G401.6 (cell line): ENCODE measurements at regions not wholly inside any gene's neighbourhood (a gene's known extent, or its start where the extent isn't known, plus 50 kb on each side); places are given as distances from the start of the nearest gene placed in this dataset.
"Not testable (repeated sequence)": the region's sequence is repeated elsewhere in the genome, so short reads cannot be mapped to it uniquely, and the experiment has no call there.

Experiments used
- FAIRE-seq: peaks from 2 replicates; lab custom pipeline; 2012; peaks lifted over from hg19 to GRCh38; lab: Jason Lieb, UNC

DNA sequence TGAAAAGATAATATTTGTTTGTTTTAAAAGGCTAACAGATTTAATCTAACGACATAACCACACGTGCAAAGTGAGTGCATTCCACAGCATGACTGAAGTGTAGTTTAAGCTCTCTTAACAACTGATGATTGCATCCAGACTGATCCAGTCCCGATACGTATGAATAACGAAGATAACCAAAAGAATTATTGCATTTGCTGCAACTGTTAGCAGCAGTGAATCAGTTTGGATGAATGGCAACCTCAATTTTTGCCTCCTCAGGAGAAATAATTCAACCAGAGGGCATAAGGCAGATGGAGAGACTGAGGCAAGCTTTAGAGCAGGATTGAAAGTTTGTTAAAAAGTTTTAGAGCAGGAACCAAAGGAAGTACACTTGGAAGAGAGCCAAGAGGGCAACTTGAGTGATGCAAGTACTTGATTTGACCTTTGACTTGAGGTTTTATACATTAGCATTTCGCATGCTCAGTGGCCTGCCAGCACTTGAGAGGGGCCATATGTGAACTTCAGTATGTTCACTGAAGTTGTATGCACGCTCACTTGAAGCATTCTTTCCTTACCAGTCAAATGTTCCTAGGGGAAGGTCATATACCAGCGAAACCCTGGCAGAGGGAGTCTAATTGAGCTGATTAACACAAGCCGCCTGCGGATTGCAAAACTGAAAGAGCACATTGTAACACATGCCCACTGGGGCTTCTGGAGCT lies 835.0 kb upstream of the PCDH20 start:
- FAIRE-seq = no peak

DNA sequence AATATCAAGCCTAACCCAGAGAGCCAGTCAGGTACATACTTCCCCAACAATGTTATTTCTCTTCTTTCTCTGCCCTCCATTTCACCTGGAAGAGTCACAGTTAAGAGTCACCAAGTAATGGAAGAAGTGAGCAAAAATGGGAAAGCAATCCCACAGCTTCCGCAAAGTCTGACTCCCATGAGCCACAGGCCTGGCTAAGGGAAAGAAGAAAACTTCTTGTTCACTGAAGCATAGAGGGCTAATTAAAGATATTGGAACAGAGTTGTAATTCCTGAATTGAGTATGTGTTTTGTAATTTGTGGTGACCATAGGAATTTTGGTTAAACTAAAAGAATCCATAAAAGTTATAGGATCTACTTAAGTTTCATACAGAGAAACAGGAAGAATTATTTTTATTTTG lies 830.9 kb upstream of the PCDH20 start:
- no peak for FAIRE-seq

- no peak for FAIRE-seq
Measured at GRCh38 chr13:62243106-62243505, 827.5 kb upstream of the PCDH20 start.

GRCh38 chr13:62234780-62235440 lies 819.3 kb upstream of the PCDH20 start:
- FAIRE-seq = no peak

DNA sequence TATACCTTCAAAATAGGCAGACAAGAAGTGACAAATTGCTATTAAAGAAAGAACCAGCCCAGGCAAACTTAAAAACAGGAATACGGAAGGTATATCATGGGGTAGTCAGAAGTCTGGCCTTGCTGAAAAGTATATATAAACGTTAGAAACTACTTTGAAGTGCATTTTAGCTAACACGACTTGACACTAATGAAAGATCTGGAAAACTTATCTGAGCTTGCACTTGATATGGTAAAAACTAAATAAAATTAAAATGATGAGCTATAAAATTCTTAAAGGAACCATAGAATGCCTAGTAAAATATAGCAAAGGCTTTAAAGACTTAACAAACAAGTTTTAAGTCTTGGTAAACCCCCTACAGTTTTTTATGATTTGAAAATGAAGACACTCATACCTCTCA lies 795.3 kb upstream of the PCDH20 start:
- no peak for FAIRE-seq

- no peak for FAIRE-seq
Measured at GRCh38 chr13:62209529-62209928, 793.9 kb upstream of the PCDH20 start.

GRCh38 chr13:62207388-62207787 lies 791.7 kb upstream of the PCDH20 start:
- no peak for FAIRE-seq

DNA sequence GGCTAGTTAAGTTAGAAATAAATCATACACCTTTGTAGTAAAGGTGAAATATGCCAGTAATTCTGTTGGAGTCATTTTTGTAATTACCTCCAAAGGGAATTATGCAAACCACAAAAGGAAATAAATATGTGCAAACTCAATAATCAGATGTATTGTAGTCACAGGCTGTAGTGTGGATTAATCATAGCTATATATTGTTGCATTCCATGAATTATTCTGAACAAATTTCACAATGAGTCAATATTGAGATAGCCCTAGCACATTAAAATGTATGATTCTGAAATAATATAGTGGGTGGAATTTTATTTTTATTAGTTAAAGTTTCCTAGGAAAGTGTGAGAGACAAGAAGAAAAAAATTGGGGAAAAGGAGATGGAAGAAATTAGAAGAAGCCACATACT lies 790.5 kb upstream of the PCDH20 start:
- no peak for FAIRE-seq

- FAIRE-seq = no peak
Measured at GRCh38 chr13:62205273-62205672, 789.6 kb upstream of the PCDH20 start.

DNA sequence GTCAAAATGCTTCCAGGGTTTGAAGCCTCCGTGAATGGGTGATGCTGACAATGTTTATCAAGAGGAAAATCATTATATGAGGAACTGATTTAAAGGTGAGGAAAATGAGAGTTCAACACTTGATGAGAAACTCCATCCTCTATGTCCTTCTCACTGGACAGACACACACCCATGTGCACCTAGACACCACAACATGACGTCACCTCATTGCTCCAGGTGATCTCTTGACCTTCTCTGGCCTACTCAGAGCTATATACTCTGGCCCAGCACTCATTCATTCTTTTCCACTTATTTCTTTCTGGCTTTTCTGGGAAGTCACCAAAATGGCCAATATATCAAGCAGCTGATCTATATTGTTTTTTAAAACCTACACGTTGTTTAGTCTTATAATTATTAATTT lies 778.7 kb upstream of the PCDH20 start:
- no peak for FAIRE-seq

DNA sequence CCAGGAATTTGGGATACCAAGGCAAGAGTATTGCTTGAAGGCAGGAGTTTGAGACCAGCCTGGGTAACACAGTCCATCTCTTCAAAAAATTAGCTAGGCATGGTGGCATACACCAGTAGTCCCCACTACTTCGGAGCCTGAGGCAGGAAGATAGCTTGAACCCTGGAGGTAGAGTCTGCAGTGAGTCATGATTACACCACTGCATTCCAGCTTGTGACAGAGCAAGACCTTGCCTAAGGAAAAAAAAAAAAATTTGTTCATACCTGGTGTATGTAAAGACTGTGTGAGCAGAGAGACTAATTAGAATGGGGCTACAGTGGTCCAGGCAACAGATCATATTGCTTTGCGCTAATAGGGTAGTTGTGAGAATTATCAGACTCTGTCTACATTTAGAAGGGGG lies 778.3 kb upstream of the PCDH20 start:
- no peak for FAIRE-seq

GRCh38 chr13:62185631-62186255 lies 770.1 kb upstream of the PCDH20 start:
- FAIRE-seq = no peak

DNA sequence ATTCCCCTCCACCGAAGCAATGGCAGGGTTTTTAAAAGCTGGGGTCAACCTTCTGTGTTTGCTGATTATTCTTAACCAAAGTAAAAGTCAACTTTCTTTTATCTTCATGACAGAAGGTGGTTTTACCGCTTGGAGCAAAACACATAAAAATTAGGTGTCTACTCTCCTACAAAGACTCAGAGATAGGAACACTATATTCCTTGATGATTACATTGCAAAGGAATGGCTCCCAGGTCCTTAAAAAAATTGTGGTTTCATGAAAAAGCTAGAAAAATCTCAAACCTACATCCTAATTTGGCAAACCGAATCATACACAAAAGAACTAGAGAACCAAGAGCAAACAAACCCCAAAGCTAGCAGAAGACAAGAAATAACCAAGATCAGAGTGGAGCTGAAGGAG lies 760.4 kb upstream of the PCDH20 start:
- no peak for FAIRE-seq

DNA sequence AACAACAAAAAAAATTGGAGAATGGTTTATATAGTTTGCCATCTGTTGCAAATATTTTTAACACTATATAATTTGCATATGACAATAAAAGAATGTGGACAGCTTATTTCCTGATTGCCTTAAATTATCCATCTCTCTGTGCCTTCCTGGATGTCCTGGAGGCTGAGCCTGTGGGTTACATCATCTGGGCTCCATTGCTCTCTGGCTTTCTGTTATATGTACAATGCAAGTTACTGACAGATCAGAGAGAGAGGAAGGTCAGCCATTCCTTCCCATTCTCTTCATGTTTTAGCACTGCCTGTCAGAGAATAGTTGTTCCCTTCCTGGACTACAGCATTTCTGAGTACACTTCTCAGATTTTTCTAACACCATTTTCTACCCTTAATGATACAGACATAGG lies 758.3 kb upstream of the PCDH20 start:
- FAIRE-seq = no peak

GRCh38 chr13:62171697-62172096 lies 756.0 kb upstream of the PCDH20 start:
- FAIRE-seq = no peak

DNA sequence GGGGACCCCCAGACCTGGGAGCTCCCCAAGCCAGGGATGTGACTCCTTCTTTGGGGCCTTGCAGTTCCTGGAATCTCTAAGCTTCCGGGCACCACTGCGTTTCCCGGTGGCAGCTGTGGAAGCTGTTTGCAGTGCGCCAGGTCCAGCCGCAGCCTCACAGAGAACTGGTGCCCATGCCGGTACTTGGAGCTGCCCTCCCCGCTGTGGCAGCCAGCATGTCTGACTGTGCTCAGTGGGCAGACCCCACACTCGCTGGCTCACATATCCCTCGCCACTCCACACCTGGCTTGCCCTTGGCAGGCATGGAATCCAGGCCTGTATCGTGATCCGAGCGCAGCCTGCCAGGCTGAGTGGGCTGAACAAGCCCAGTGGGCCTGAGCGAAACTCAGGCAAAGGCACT lies 753.2 kb upstream of the PCDH20 start:
- FAIRE-seq = no peak

DNA sequence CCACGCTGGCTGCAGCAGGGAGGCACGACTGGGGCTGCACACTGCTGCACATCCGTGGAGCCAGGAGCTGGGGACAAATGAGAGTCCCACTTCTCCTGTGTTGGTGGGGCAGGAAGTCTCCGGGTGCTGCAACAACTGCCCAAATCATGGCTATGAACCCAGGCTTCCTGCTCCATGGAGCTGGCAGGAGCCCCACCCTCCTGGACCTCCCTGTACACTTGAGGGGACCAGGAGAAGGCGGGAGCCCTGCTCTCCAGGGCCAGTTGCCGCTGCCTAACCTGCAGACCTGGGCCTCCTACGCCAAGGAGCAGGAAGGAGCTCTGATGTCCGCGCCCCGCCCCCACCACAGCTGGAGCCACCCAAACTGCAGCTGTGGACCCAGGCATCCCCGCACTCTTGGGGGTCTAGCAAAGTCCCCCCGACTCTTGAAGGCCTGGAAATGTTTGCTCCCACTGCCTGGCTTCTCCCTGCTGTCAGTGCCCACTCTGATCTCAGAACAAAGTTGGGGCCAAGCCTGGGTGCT lies 752.1 kb upstream of the PCDH20 start:
- FAIRE-seq = no peak

GRCh38 chr13:62162860-62163259 lies 747.2 kb upstream of the PCDH20 start:
- no peak for FAIRE-seq

DNA sequence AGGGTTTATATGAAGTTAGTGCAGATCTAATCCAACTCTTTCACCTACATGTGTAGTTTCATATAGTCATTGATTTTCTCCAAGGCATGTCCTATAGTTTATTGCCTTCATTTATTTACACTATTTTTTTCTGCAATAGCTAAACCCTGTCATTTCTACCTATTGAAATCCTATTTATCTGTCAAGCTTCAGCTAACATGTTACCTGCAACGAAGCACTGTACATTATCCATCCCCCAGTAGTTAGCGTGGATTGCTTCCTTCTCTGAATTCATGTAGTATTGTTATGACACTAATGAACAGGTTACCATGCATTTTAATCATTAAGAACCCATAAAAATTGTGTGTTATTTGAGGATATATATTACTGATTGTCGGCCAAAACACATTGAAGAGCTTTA lies 742.9 kb upstream of the PCDH20 start:
- no peak for FAIRE-seq

- FAIRE-seq = not testable (repeated sequence)
Measured at GRCh38 chr13:62151724-62152123, 736.1 kb upstream of the PCDH20 start.

GRCh38 chr13:62142048-62142447 lies 726.4 kb upstream of the PCDH20 start:
- no peak for FAIRE-seq

DNA sequence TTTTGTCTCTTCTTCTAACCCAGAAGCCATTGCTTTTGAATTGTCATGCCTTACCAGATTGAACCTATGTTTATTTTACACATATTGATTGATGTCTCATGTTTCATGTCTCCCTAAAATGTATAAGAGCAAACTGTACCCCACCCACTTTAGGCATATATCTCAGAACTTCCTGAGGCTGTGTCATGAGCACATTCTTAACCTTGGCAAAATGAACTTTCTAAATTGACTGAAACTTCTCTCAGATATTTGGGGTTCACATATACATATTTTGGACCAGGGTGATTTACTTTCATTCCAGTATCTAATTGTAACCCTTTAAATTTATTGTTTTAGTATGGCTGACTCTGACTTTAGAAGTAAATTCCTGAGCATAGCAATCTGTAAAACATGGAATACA lies 723.9 kb upstream of the PCDH20 start:
- FAIRE-seq = no peak

- no peak for FAIRE-seq
Measured at GRCh38 chr13:62137629-62138405, 722.2 kb upstream of the PCDH20 start.
